IMR-90 (cell line): ENCODE measurements at regions not wholly inside any gene's neighbourhood (a gene's known extent, or its start where the extent isn't known, plus 50 kb on each side); places are given as distances from the start of the nearest gene placed in this dataset.

Experiments used
- ATAC-seq: fragments of 200-7000 bp; cut with Tn5 transposase; 2 replicates; pipeline ENCODE4 v1.9.1; 2020; ENCODE audit warnings: low read depth, mild to moderate bottlenecking, moderate library complexity
- BruUV-seq: library from RNA; stranded (reverse); fragments of 400-500 nt; replicated peaks from 2 replicates; lab custom pipeline; 2021; lab: Mats Ljungman, UMichigan
- CTCF ChIA-PET: fragments of 300-600 bp; formaldehyde crosslinking; extraction: SDS; loops from one replicate; lab custom pipeline; 2021; ENCODE audit warnings: antibody characterized with exemption; lab: Yijun Ruan, JAX
- POLR2A ChIA-PET: fragments of 300-600 bp; sonication (Branson Sonifier 250); formaldehyde crosslinking; loops from one replicate; lab custom pipeline; 2022; ENCODE audit warnings: antibody characterized with exemption; ENCODE audit not compliant: unreplicated experiment; lab: Charles Lee
- DNase-seq: peaks from one replicate; pipeline ENCODE4 v3.0.0; 2013
- H2AFZ ChIP-seq: replicated peaks from 2 replicates; pipeline ENCODE3; 2013; ENCODE audit warnings: low read length, mild to moderate bottlenecking; ENCODE audit not compliant: poor library complexity
- H2AK5ac ChIP-seq: 2 replicates; pipeline ENCODE4 v1.6.1; 2013; ENCODE audit warnings: low read depth, low read length, inconsistent platforms
- H2AK9ac ChIP-seq: replicated peaks from 2 replicates; pipeline ENCODE3; 2013; ENCODE audit warnings: mild to moderate bottlenecking, low read depth, low read length, moderate library complexity; ENCODE audit not compliant: poor library complexity
- H2BK120ac ChIP-seq: 2 replicates; pipeline ENCODE4 v1.6.1; 2013; ENCODE audit warnings: low read depth, low read length, inconsistent platforms
- H2BK15ac ChIP-seq: 3 replicates; pipeline ENCODE4 v1.6.1; 2013; ENCODE audit warnings: low read depth, low read length, inconsistent platforms
- H2BK20ac ChIP-seq: 2 replicates; pipeline ENCODE4 v1.6.1; 2013; ENCODE audit warnings: low read depth, mild to moderate bottlenecking, inconsistent platforms, low read length, moderate library complexity
- H2BK5ac ChIP-seq: 2 replicates; pipeline ENCODE4 v1.6.1; 2013; ENCODE audit warnings: mild to moderate bottlenecking, low read depth, low read length, inconsistent platforms; ENCODE audit not compliant: poor library complexity, severe bottlenecking
- H3K14ac ChIP-seq: replicated peaks from 2 replicates; pipeline ENCODE4 v1.6.1; 2013; ENCODE audit warnings: low read depth, low read length, inconsistent platforms
- H3K18ac ChIP-seq: 2 replicates; pipeline ENCODE4 v1.6.1; 2013; ENCODE audit warnings: low read depth, low read length, control low read depth
- H3K23ac ChIP-seq: 2 replicates; pipeline ENCODE4 v1.6.1; 2013; ENCODE audit warnings: low read depth, low read length, inconsistent platforms
- H3K27ac ChIP-seq: 2 replicates; pipeline ENCODE4 v1.5.1; 2013; ENCODE audit warnings: mild to moderate bottlenecking, control low read depth, low read length; ENCODE audit not compliant: insufficient read depth
- H3K27me3 ChIP-seq: 2 replicates; pipeline ENCODE4 v1.6.1; 2013; ENCODE audit warnings: low read length; ENCODE audit not compliant: control insufficient read depth, insufficient read depth
- H3K36me3 ChIP-seq: 2 replicates; pipeline ENCODE4 v1.6.1; 2013; ENCODE audit warnings: low read length, mixed read lengths; ENCODE audit not compliant: control insufficient read depth, insufficient read depth
- H3K4ac ChIP-seq: 2 replicates; pipeline ENCODE4 v1.6.1; 2013; ENCODE audit warnings: low read depth, low read length, inconsistent platforms
- H3K4me1 ChIP-seq: 2 replicates; pipeline ENCODE4 v1.6.1; 2013; ENCODE audit warnings: low read length, mixed read lengths; ENCODE audit not compliant: control insufficient read depth, insufficient read depth
- H3K4me2 ChIP-seq: 2 replicates; pipeline ENCODE4 v1.6.1; 2013; ENCODE audit warnings: low read depth, mild to moderate bottlenecking, control low read depth, low read length, moderate library complexity
- H3K4me3 ChIP-seq: 2 replicates; pipeline ENCODE4 v1.5.1; 2013; ENCODE audit warnings: low read depth, mild to moderate bottlenecking, control low read depth, low read length, moderate library complexity; ENCODE audit not compliant: insufficient read depth
- H3K56ac ChIP-seq: 2 replicates; pipeline ENCODE4 v1.6.1; 2013; ENCODE audit warnings: low read length, inconsistent platforms; ENCODE audit not compliant: insufficient read depth; ENCODE audit errors: extremely low read depth
- H3K79me1 ChIP-seq, 2 experiments: 2 replicates each; pipeline ENCODE4 v1.6.1; 2013; ENCODE audit warnings: low read length in 2 of 2, inconsistent platforms in 1 of 2, low read depth in 1 of 2
- H3K9ac ChIP-seq: 2 replicates; pipeline ENCODE4 v1.6.1; 2013; ENCODE audit warnings: low read depth, low read length, control low read depth
- H3K9me1 ChIP-seq: 2 replicates; pipeline ENCODE4 v1.6.1; 2013; ENCODE audit warnings: low read length, inconsistent platforms; ENCODE audit not compliant: insufficient read depth
- H3K9me3 ChIP-seq: 2 replicates; pipeline ENCODE4 v1.6.1; 2013; ENCODE audit warnings: low read length; ENCODE audit not compliant: control insufficient read depth, insufficient read depth
- H4K20me1 ChIP-seq: 2 replicates; pipeline ENCODE4 v1.6.1; 2013; ENCODE audit warnings: low read length, inconsistent platforms; ENCODE audit not compliant: insufficient read depth
- H4K5ac ChIP-seq: 2 replicates; pipeline ENCODE4 v1.6.1; 2013; ENCODE audit warnings: mild to moderate bottlenecking, low read depth, low read length, control low read depth
- H4K8ac ChIP-seq, 2 experiments: 2 replicates each; pipeline ENCODE4 v1.6.1; 2013; ENCODE audit warnings: low read depth in 2 of 2, low read length in 2 of 2, control low read depth in 1 of 2, inconsistent platforms in 1 of 2
- H4K91ac ChIP-seq: 2 replicates; pipeline ENCODE4 v1.6.1; 2013; ENCODE audit warnings: low read depth, low read length, inconsistent platforms; ENCODE audit not compliant: insufficient read depth
- CEBPB ChIP-seq: IDR thresholded peaks from 2 replicates; pipeline ENCODE4 v1.6.1; 2012; ENCODE audit warnings: low read depth, low read length, improper control_type of control experiment
- CHD1 ChIP-seq: IDR thresholded peaks from 2 replicates; pipeline ENCODE4 v1.6.1; 2012; ENCODE audit warnings: low read depth, low read length, improper control_type of control experiment
- CTCF ChIP-seq: conservative IDR thresholded peaks from 2 replicates; pipeline ENCODE4 v1.5.1; 2012; ENCODE audit warnings: mild to moderate bottlenecking, low read depth, low read length, improper control_type of control experiment
- ELK1 ChIP-seq: fragments of 150-350 bp; IDR thresholded peaks from 2 replicates; pipeline ENCODE4 v1.6.1; 2016; ENCODE audit warnings: low read depth, mild to moderate bottlenecking, low read length, moderate library complexity, borderline replicate concordance
- MAFK ChIP-seq: IDR thresholded peaks from 2 replicates; pipeline ENCODE4 v1.6.1; 2012; ENCODE audit warnings: low read depth, low read length, improper control_type of control experiment
- MXI1 ChIP-seq: IDR thresholded peaks from 2 replicates; pipeline ENCODE4 v1.6.1; 2012; ENCODE audit warnings: low read depth, mild to moderate bottlenecking, low read length, moderate library complexity, borderline replicate concordance
- RAD21 ChIP-seq: IDR thresholded peaks from 2 replicates; pipeline ENCODE4 v1.6.1; 2012; ENCODE audit warnings: low read length, improper control_type of control experiment
- SMC3 ChIP-seq: fragments of 150-350 bp; IDR thresholded peaks from 2 replicates; pipeline ENCODE4 v1.6.1; 2016; ENCODE audit warnings: low read depth, mild to moderate bottlenecking, antibody characterized with exemption, low read length, moderate library complexity
- USF2 ChIP-seq: fragments of 150-350 bp; IDR thresholded peaks from 2 replicates; pipeline ENCODE4 v1.6.1; 2017; ENCODE audit warnings: mild to moderate bottlenecking, antibody characterized with exemption, low read length, low read depth
- WGBS, 2 experiments: methylation state at CpG; one replicate each; pipeline versions ENCODE4 v1.1.5 to v1.1.7; 2013; ENCODE audit warnings: missing lambda C conversion rate in 2 of 2; ENCODE audit not compliant: insufficient read length in 1 of 2; ENCODE audit errors: extremely low coverage in 2 of 2; 5-methylcytosine and 5-hydroxymethylcytosine counted together
- dilution Hi-C: fragments of 300-500 bp; cut with HindIII; formaldehyde crosslinking; loops from one replicate; pipeline ENCODE4 v1.14.3; 2018; ENCODE audit warnings: low sequenced_read_pairs; ENCODE audit not compliant: unreplicated experiment
- in situ Hi-C: fragments of 300-500 bp; cut with MboI; formaldehyde crosslinking; loops from 3 replicates; pipeline ENCODE4 v1.14.3; 2019; ENCODE audit warnings: low sequenced_read_pairs, inconsistent platforms, mixed read lengths
- intact Hi-C: fragments of 100-400 bp; cut with micrococcal nuclease; formaldehyde crosslinking; loops from 2 replicates; pipeline ENCODE4 v1.10.0; 2022

GRCh38 chr4:28225689-28226353 lies 1365.2 kb downstream of the STIM2 start:
- dilution Hi-C loops (no loop called here), in situ Hi-C loops (no loop called here), intact Hi-C loops (no loop called here)
- H4K8ac ChIP-seq: no peak overlapping the region; a peak in 1 of 4 replicates
- no peak overlapping the region for H3K4me2 ChIP-seq
- H3K36me3 ChIP-seq: no peaks in the 10 kb centered on the region
- no peak overlapping the region for H3K27ac ChIP-seq
- peaks cover 7% of the 10 kb centered on the region; the same call in 1 of the 2 replicates for H3K4me1 ChIP-seq
- ChIA-PET POLR2A (no interaction called here), CTCF (interaction anchor here (0.5 to 1.0 kb wide), 2 partner anchors 525 to 1052 kb away, joined by 3 read pairs; no protein-coding TSS in a partner anchor)
- H2AFZ ChIP-seq: no peak overlapping the region
- H4K20me1 ChIP-seq: no peaks in the 10 kb centered on the region
- no peaks in the 10 kb centered on the region for H3K79me1 ChIP-seq
- H2BK5ac ChIP-seq: no peak overlapping the region
- H2BK120ac ChIP-seq: no peak overlapping the region
- H2BK20ac ChIP-seq: no peak overlapping the region
- no peak overlapping the region for H3K56ac ChIP-seq
- H3K9ac ChIP-seq: no peak overlapping the region
- no peak overlapping the region for H2AK9ac ChIP-seq
- no peak for DNase-seq
- ATAC-seq: no peak
- no peak overlapping the region for H2AK5ac ChIP-seq
- no peak overlapping the region; the same call in 1 of the 2 replicates for H4K5ac ChIP-seq
- H3K9me3 ChIP-seq: no peaks in the 10 kb centered on the region
- H4K91ac ChIP-seq: no peak overlapping the region
- H3K9me1 ChIP-seq: no peaks in the 10 kb centered on the region
- TF ChIP-seq CHD1 (no peak), USF2 (no peak), RAD21 (no peak), SMC3 (no peak), CTCF (0 out of 2 replicates have a peak, but pooled peaks have one; percentile 9), MAFK (peak; percentile 48), CEBPB (no peak), MXI1 (no peak), ELK1 (no peak)
- no peak overlapping the region for H2BK15ac ChIP-seq
- H3K27me3 ChIP-seq: no peaks in the 10 kb centered on the region
- no TSS peak for BruUV-seq
- H3K4me3 ChIP-seq: no peak overlapping the region
- no peak overlapping the region for H3K23ac ChIP-seq
- no CpG with 5 or more reads among the region's 4 CpGs for WGBS, 2 experiments
- no peak overlapping the region for H3K14ac ChIP-seq
- H3K4ac ChIP-seq: no peak overlapping the region
- no peak overlapping the region for H3K18ac ChIP-seq
